Ovary (tissue), 3 donors: ENCODE measurements at regions not wholly inside any gene's neighbourhood (a gene's known extent, or its start where the extent isn't known, plus 50 kb on each side); places are given as distances from the start of the nearest gene placed in this dataset.

Experiments used
- CTCF ChIP-seq, 3 donors: fragments of 450-650 bp in 2 of 3; fragments of 200-600 bp in 1 of 3; IDR thresholded peaks; one replicate each; pipeline versions ENCODE4 v1.5.1 to v1.8.0; 2016 to 2022; ENCODE audit warnings: antibody characterized with exemption in 3 of 3, mild to moderate bottlenecking in 1 of 3
- EP300 ChIP-seq: sonication (generic); formaldehyde crosslinking; IDR thresholded peaks from one replicate; pipeline ENCODE4 v1.6.1; 2017; ENCODE audit warnings: antibody characterized with exemption
- donor health status: DM: no; HTN: no; CAD: no.

- TF ChIP-seq CTCF (IDR thresholded peaks at IDR 0.05) (no peak), EP300 (no peak)
Measured at GRCh38 chr4:106476741-106477140, 108.2 kb upstream of the GIMD1 start.
